ENCODE measurements at regions not wholly inside any gene's neighbourhood (a gene's known extent, or its start where the extent isn't known, plus 50 kb on each side); places are given as distances from the start of the nearest gene placed in this dataset.

GRCh38 chr1:147466543-147466942 is 74.8 kb upstream of the BCL9 start:
- intact Hi-C loops (cut with DNase I), result no loop called here
- no peaks in the 10 kb centered on the region for H3K36me3 ChIP-seq
- no peaks in the 10 kb centered on the region for H3K27me3 ChIP-seq
- DNase-seq, result no peak
- no peaks in the 10 kb centered on the region for H3K4me1 ChIP-seq
- no peak overlapping the region for H3K4me3 ChIP-seq (replicated peaks in 1 of 3)
- TF ChIP-seq CTCF (IDR thresholded peaks at IDR 0.05), result no peak
- TF ChIP-seq POLR2A (IDR thresholded peaks at IDR 0.05), result no peak
- no peak overlapping the region for H3K27ac ChIP-seq
- no peaks in the 10 kb centered on the region for H3K9me3 ChIP-seq
- WGBS, 2 donors, result 47 to 49% methylated on average over 3 of the region's 3 CpGs

- H3K4me3 ChIP-seq (replicated peaks in 1 of 3), result no peak overlapping the region
- TF ChIP-seq POLR2A (IDR thresholded peaks at IDR 0.05) (no peak), CTCF (IDR thresholded peaks at IDR 0.05) (no peak)
- no peaks in the 10 kb centered on the region for H3K36me3 ChIP-seq
- H3K27me3 ChIP-seq, result no peaks in the 10 kb centered on the region
- intact Hi-C loops (cut with DNase I), result no loop called here
- DNase-seq, result no peak
- no peaks in the 10 kb centered on the region for H3K4me1 ChIP-seq
- H3K9me3 ChIP-seq, result no peaks in the 10 kb centered on the region
- H3K27ac ChIP-seq, result no peak overlapping the region
Measured at GRCh38 chr1:147470079-147470478, 71.2 kb upstream of the BCL9 start.

GRCh38 chr1:147472489-147472888 is 68.8 kb upstream of the BCL9 start:
- DNase-seq, result no peak
- H3K9me3 ChIP-seq, result no peaks in the 10 kb centered on the region
- no peak overlapping the region for H3K4me3 ChIP-seq (replicated peaks in 1 of 3)
- H3K27me3 ChIP-seq, result no peaks in the 10 kb centered on the region
- H3K36me3 ChIP-seq, result no peaks in the 10 kb centered on the region
- no peaks in the 10 kb centered on the region for H3K4me1 ChIP-seq
- no peak overlapping the region for H3K27ac ChIP-seq
- intact Hi-C loops (cut with DNase I), result no loop called here
- TF ChIP-seq CTCF (IDR thresholded peaks at IDR 0.05) (no peak), POLR2A (IDR thresholded peaks at IDR 0.05) (no peak)
- 81 to 82% methylated on average over 2 of the region's 2 CpGs for WGBS, 2 donors

- no peaks in the 10 kb centered on the region for H3K4me1 ChIP-seq
- no peak overlapping the region for H3K27ac ChIP-seq
- no peaks in the 10 kb centered on the region for H3K9me3 ChIP-seq
- H3K36me3 ChIP-seq, result no peaks in the 10 kb centered on the region
- no peak for DNase-seq
- no peaks in the 10 kb centered on the region for H3K27me3 ChIP-seq
- intact Hi-C loops (cut with DNase I), result no loop called here
- H3K4me3 ChIP-seq (replicated peaks in 1 of 3), result no peak overlapping the region
- TF ChIP-seq CTCF (IDR thresholded peaks at IDR 0.05) (no peak), POLR2A (IDR thresholded peaks at IDR 0.05) (no peak)
- 65 to 69% methylated on average over 5 of the region's 5 CpGs for WGBS, 2 donors
Measured at GRCh38 chr1:147472966-147473732, 68.2 kb upstream of the BCL9 start.

- no peaks in the 10 kb centered on the region for H3K36me3 ChIP-seq
- no peaks in the 10 kb centered on the region for H3K9me3 ChIP-seq
- DNase-seq, result no peak
- intact Hi-C loops (cut with DNase I), result no loop called here
- H3K4me3 ChIP-seq (replicated peaks in 1 of 3), result no peak overlapping the region
- H3K27me3 ChIP-seq, result no peaks in the 10 kb centered on the region
- TF ChIP-seq POLR2A (IDR thresholded peaks at IDR 0.05) (no peak), CTCF (IDR thresholded peaks at IDR 0.05) (no peak)
- H3K27ac ChIP-seq, result no peak overlapping the region
- H3K4me1 ChIP-seq, result no peaks in the 10 kb centered on the region
Measured at GRCh38 chr1:147473733-147474049, 67.6 kb upstream of the BCL9 start.

Measured in thyroid gland (tissue), 4 donors.